ENCODE measurements at regions not wholly inside any gene's neighbourhood (a gene's known extent, or its start where the extent isn't known, plus 50 kb on each side); places are given as distances from the start of the nearest gene placed in this dataset.
"Not testable (repeated sequence)": the region's sequence is repeated elsewhere in the genome, so short reads cannot be mapped to it uniquely, and the experiment has no call there.

DNA sequence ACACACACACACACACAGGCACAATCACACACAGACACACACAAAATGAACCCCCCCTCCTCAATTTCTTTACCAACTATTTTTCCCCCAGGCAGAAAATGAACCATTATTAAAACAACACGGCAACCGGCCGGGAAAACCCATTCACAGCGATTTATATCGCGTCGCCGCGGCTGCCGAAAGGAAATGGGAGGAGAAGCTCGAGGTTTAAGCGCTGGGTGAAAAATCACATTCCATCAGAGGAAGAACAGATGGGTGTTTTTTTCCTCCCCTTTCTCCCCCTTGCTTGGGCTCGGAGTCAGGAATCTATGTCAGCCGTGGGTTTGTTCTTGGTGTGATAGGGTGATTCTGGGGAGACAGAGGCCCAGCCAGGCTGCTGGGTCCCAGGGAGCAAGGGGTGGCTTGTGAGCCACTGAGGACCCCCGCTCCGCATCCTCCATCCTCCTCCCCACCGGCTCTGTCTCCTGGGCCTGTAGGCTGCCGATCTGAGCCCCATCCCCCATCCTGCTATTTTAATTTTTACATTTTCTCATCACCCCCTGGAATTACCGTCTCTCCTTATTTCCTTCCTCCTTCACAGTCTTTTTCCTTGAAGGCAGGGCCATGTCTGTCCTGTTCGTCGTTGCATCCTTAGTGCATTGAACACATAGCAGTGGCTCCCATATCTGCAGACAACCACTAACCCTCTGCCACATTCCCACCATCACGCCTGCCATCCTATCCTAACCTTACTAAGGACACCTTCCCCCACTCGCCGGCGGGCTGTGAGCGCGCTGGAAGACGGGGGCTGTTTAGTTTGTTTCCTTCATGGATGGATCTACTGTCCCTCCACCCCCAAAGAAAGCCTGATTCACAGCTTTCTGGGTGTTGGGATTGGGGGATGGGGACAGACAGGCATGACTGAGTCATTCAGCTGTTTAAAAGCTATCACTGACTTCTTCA lies 137.7 kb downstream of the CRLF3 start:
- TF ChIP-seq CTCF (IDR thresholded peaks at IDR 0.05; ENCODE audit: insufficient read depth, low read length, poor library complexity, severe bottlenecking); EZH2phosphoT487 (conservative IDR thresholded peaks at IDR 0.05; ENCODE audit: low read length): not testable (repeated sequence)
